RWPE2 (cell line): ENCODE measurements at regions not wholly inside any gene's neighbourhood (a gene's known extent, or its start where the extent isn't known, plus 50 kb on each side); places are given as distances from the start of the nearest gene placed in this dataset.

Source experiments
- ATAC-seq: fragments of 200-7000 bp; cut with Tn5 transposase; 3 replicates; pipeline ENCODE4 v1.9.1; 2021; ENCODE audit warnings: low read depth
- DNase-seq: peaks from one replicate; pipeline ENCODE4 v3.0.0-alpha.2; 2020; ENCODE audit warnings: low spot score
- H3K27ac ChIP-seq: fragments of 450-650 bp; 2 replicates; pipeline ENCODE4 v1.5.1; 2017; ENCODE audit warnings: mild to moderate bottlenecking; ENCODE audit not compliant: poor library complexity, severe bottlenecking
- H3K27me3 ChIP-seq: fragments of 250-450 bp; sonication (Bioruptor Pico); 2 replicates; pipeline ENCODE4 v1.5.1; 2021; ENCODE audit warnings: mild to moderate bottlenecking, moderate library complexity; ENCODE audit not compliant: insufficient read depth, poor library complexity, severe bottlenecking
- H3K36me3 ChIP-seq: fragments of 250-450 bp; sonication (Bioruptor Pico); 2 replicates; pipeline ENCODE4 v1.5.1; 2020; ENCODE audit warnings: low read depth, mild to moderate bottlenecking, moderate library complexity
- H3K4me1 ChIP-seq: fragments of 250-450 bp; sonication (Bioruptor Pico); 2 replicates; pipeline ENCODE4 v1.5.1; 2021; ENCODE audit warnings: mild to moderate bottlenecking, moderate library complexity; ENCODE audit not compliant: insufficient read depth, poor library complexity, severe bottlenecking
- H3K4me3 ChIP-seq: fragments of 250-450 bp; sonication (Bioruptor Pico); 2 replicates; pipeline ENCODE4 v1.5.1; 2021; ENCODE audit warnings: mild to moderate bottlenecking, moderate library complexity; ENCODE audit not compliant: severe bottlenecking
- H3K9me3 ChIP-seq: fragments of 250-450 bp; sonication (Bioruptor Pico); 2 replicates; pipeline ENCODE4 v1.5.1; 2021; ENCODE audit warnings: mild to moderate bottlenecking, moderate library complexity; ENCODE audit not compliant: severe bottlenecking
- TF ChIP-seq, protein P1 (sequence below): fragments of 450-650 bp; IDR thresholded peaks from one replicate; pipeline ENCODE4 v1.5.1; 2017; ENCODE audit warnings: mild to moderate bottlenecking, moderate library complexity; ENCODE audit not compliant: poor library complexity, severe bottlenecking

DNA sequence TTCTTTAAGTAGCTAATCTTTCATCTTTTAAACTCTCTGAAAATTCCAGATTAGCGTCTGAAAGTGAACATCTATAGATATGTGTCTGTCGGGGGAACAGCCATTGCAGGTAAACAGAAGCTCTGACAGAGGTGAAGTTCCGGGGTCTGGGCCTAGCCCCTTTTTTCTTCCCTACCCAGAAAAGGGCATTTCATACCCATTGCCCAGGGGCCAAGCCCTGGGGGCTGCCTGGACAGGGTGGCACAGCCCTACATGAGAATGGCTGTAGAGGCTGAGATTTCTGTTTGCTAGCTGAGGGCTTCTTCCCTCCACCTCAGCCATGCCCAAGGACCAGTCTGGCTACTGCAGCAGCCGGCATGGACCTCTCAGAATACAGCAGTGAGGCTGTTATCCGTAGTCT lies 327.0 kb upstream of the PLET1 start:
- Histone ChIP-seq H3K4me3 (no peak overlapping the region), H3K27me3 (no peaks in the 10 kb centered on the region), H3K9me3 (no peaks in the 10 kb centered on the region), H3K4me1 (no peaks in the 10 kb centered on the region), H3K27ac (no peak overlapping the region), H3K36me3 (no peaks in the 10 kb centered on the region)
- no peak for DNase-seq
- TF ChIP-seq, protein P1, sequence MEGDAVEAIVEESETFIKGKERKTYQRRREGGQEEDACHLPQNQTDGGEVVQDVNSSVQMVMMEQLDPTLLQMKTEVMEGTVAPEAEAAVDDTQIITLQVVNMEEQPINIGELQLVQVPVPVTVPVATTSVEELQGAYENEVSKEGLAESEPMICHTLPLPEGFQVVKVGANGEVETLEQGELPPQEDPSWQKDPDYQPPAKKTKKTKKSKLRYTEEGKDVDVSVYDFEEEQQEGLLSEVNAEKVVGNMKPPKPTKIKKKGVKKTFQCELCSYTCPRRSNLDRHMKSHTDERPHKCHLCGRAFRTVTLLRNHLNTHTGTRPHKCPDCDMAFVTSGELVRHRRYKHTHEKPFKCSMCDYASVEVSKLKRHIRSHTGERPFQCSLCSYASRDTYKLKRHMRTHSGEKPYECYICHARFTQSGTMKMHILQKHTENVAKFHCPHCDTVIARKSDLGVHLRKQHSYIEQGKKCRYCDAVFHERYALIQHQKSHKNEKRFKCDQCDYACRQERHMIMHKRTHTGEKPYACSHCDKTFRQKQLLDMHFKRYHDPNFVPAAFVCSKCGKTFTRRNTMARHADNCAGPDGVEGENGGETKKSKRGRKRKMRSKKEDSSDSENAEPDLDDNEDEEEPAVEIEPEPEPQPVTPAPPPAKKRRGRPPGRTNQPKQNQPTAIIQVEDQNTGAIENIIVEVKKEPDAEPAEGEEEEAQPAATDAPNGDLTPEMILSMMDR, result no peak
- ATAC-seq, result no peak

DNA sequence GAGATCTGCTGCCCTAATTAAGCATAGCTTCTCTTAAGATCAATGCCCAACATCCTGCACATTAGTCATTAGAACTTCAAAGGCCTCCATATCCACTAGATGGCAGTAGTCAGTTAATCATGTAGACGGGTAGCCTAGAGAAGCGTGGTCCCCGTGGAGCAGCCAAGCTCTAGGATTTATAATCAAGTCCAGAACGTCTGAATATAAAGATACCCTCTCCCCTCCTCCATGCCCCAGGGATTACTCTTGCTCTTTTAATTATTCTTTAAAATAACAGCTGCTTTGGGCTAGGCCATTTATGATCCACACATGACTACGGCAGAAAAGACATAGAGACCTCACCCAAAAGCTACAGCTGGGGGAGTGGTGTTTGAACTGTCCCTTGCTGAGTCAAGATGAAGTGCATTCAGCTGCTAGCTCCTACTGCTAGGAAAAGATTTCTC lies 327.6 kb upstream of the PLET1 start:
- TF ChIP-seq, protein P1, result peak; percentile 83
- Histone ChIP-seq H3K4me3 (no peak overlapping the region), H3K4me1 (no peaks in the 10 kb centered on the region), H3K27me3 (no peaks in the 10 kb centered on the region), H3K9me3 (no peaks in the 10 kb centered on the region), H3K36me3 (no peaks in the 10 kb centered on the region), H3K27ac (no peak overlapping the region)
- no peak for DNase-seq
- peak; percentile 90 for ATAC-seq

DNA sequence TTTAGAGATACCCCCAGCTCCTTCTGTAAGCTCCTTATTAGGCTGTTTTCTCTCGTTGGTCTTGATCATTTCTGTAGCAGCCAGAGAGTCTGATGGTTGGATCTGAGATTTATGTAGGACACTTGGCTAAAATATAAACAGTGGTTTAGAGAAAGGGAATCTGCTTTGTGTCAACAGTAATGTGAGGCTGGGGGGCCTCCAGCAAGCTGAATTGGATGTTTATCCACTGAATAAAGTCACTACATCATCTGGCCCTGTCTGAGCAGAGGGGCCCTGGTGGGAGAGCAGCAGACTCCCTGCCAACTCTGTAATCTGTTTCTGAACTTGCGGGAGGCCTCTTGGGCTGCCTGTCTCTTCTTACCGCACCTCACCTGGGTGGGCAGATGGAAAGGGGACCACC lies 328.5 kb upstream of the PLET1 start:
- Histone ChIP-seq H3K27ac (no peak overlapping the region), H3K4me3 (no peak overlapping the region), H3K27me3 (no peaks in the 10 kb centered on the region), H3K36me3 (no peaks in the 10 kb centered on the region), H3K9me3 (no peaks in the 10 kb centered on the region), H3K4me1 (no peaks in the 10 kb centered on the region)
- DNase-seq, result no peak
- ATAC-seq, result no peak
- TF ChIP-seq, protein P1, result no peak

DNA sequence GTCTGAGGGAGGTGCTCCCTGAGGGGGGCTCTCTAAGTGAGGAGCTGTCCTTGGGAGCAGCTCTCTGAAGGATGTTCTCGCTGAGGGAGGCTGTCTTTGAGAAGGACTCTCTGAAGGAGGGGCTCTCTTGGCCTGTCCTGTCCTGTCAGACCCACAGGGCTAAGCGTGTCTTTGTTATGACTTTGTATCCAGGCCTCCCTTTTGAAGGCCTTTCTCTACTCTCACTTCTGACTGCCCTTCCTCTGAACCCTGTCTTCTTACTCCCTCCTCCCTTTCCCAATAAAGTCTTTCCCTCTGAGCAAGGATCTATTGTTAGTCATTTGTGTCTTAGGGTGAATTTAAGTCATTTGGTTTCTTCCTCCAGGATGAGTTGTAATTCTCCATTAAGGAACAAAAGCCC lies 330.1 kb upstream of the PLET1 start:
- no peak overlapping the region for H3K4me3 ChIP-seq
- ATAC-seq, result 0 out of 3 replicates have a peak, but pooled peaks have one; percentile 22
- no peaks in the 10 kb centered on the region for H3K36me3 ChIP-seq
- DNase-seq, result no peak
- H3K4me1 ChIP-seq, result no peaks in the 10 kb centered on the region
- no peaks in the 10 kb centered on the region for H3K9me3 ChIP-seq
- H3K27me3 ChIP-seq, result no peaks in the 10 kb centered on the region
- TF ChIP-seq, protein P1, result no peak
- no peak overlapping the region for H3K27ac ChIP-seq

DNA sequence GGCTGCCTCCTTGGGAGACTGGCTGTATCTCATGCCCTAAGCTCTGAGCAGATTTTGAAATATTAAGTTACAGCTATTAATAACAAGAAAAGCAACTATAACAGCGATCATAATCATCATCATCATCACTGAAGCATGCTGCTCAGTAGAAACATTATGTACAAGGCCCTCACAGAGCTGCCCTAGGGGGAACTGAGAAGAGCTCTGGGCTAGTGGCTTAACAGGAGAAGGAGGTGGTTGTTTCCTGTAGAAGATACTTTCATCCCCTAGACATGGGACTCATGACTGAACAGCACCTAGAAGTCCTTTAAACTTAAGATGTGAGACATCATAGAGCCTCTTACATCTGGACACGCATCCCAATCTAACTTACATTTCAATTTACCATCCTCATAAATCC lies 332.8 kb upstream of the PLET1 start:
- Histone ChIP-seq H3K4me3 (no peak overlapping the region), H3K27ac (no peak overlapping the region), H3K27me3 (no peaks in the 10 kb centered on the region), H3K36me3 (no peaks in the 10 kb centered on the region), H3K9me3 (no peaks in the 10 kb centered on the region), H3K4me1 (no peaks in the 10 kb centered on the region)
- TF ChIP-seq, protein P1, result no peak
- DNase-seq (no peak), ATAC-seq (no peak)
